ENCODE measurements at regions not wholly inside any gene's neighbourhood (a gene's known extent, or its start where the extent isn't known, plus 50 kb on each side); places are given as distances from the start of the nearest gene placed in this dataset.

DNA sequence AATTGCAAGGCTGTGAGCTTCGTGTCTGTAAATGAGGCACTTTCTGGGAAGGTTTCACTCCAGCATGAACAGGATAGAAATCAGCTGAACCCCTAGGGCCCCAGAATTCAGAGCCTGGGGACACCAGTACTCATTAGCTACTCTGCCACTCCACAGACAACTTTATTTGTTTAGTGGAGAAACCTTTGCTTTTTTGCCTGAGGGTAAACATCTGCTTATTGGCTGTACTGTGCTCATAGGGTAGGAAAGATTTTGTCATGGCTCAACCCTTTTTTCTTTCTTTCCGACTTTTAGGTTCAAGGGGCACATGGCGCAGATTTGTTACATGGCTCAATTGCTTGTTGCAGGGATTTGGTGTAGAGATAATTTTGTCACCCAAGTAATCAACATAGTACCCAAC lies 138.4 kb upstream of the BACE2 start:
- no peak overlapping the region for H3K18ac ChIP-seq (ENCODE audit: low read depth, low read length)
- in situ Hi-C loops (cut with MboI; ENCODE audit: low sequenced_read_pairs), result no loop called here
- H3K9me1 ChIP-seq (ENCODE audit: insufficient read depth, low read length), result no peaks in the 10 kb centered on the region
- no CpG with 5 or more reads among the region's 3 CpGs for WGBS, 2 experiments (ENCODE audit: extremely low coverage in 2 of 2, insufficient read length in 1 of 2)
- H2AFZ ChIP-seq (replicated peaks; ENCODE audit: low read length, poor library complexity), result no peak overlapping the region
- H3K14ac ChIP-seq (replicated peaks; ENCODE audit: low read depth, low read length), result no peak overlapping the region
- no peak overlapping the region for H2BK20ac ChIP-seq (ENCODE audit: low read depth, low read length)
- no peak overlapping the region for H2BK5ac ChIP-seq (ENCODE audit: low read depth, low read length, poor library complexity, severe bottlenecking)
- H3K36me3 ChIP-seq (ENCODE audit: control insufficient read depth, insufficient read depth, low read length), result no peaks in the 10 kb centered on the region
- dilution Hi-C loops (cut with HindIII; ENCODE audit: low sequenced_read_pairs, unreplicated experiment), result no loop called here
- H3K56ac ChIP-seq (ENCODE audit: extremely low read depth, insufficient read depth, low read length), result no peak overlapping the region
- no peak for ATAC-seq (ENCODE audit: low read depth)
- POLR2A ChIA-PET (ENCODE audit: unreplicated experiment), result no interaction called here
- H3K9me3 ChIP-seq (ENCODE audit: control insufficient read depth, insufficient read depth, low read length), result peaks cover 7% of the 10 kb centered on the region
- no TSS peak for BruUV-seq (replicated peaks)
- TF ChIP-seq CEBPB (IDR thresholded peaks at IDR 0.05; ENCODE audit: low read depth, low read length), result no peak
- TF ChIP-seq, protein P1, sequence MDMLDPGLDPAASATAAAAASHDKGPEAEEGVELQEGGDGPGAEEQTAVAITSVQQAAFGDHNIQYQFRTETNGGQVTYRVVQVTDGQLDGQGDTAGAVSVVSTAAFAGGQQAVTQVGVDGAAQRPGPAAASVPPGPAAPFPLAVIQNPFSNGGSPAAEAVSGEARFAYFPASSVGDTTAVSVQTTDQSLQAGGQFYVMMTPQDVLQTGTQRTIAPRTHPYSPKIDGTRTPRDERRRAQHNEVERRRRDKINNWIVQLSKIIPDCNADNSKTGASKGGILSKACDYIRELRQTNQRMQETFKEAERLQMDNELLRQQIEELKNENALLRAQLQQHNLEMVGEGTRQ (IDR thresholded peaks at IDR 0.05; ENCODE audit: low read depth, low read length), result no peak
- no peak for TF ChIP-seq NFE2L2 (IDR thresholded peaks at IDR 0.05; ENCODE audit: low read depth, low read length)
- TF ChIP-seq MXI1 (IDR thresholded peaks at IDR 0.05; ENCODE audit: borderline replicate concordance, low read depth, low read length), result no peak
- TF ChIP-seq FOS (IDR thresholded peaks at IDR 0.05; ENCODE audit: low read depth, low read length), result no peak
- TF ChIP-seq, protein P2, sequence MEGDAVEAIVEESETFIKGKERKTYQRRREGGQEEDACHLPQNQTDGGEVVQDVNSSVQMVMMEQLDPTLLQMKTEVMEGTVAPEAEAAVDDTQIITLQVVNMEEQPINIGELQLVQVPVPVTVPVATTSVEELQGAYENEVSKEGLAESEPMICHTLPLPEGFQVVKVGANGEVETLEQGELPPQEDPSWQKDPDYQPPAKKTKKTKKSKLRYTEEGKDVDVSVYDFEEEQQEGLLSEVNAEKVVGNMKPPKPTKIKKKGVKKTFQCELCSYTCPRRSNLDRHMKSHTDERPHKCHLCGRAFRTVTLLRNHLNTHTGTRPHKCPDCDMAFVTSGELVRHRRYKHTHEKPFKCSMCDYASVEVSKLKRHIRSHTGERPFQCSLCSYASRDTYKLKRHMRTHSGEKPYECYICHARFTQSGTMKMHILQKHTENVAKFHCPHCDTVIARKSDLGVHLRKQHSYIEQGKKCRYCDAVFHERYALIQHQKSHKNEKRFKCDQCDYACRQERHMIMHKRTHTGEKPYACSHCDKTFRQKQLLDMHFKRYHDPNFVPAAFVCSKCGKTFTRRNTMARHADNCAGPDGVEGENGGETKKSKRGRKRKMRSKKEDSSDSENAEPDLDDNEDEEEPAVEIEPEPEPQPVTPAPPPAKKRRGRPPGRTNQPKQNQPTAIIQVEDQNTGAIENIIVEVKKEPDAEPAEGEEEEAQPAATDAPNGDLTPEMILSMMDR (conservative IDR thresholded peaks at IDR 0.05; ENCODE audit: low read depth, low read length), result no peak
- TF ChIP-seq RAD21 (IDR thresholded peaks at IDR 0.05; ENCODE audit: low read length), result no peak
- TF ChIP-seq, protein P3, sequence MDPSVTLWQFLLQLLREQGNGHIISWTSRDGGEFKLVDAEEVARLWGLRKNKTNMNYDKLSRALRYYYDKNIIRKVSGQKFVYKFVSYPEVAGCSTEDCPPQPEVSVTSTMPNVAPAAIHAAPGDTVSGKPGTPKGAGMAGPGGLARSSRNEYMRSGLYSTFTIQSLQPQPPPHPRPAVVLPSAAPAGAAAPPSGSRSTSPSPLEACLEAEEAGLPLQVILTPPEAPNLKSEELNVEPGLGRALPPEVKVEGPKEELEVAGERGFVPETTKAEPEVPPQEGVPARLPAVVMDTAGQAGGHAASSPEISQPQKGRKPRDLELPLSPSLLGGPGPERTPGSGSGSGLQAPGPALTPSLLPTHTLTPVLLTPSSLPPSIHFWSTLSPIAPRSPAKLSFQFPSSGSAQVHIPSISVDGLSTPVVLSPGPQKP (IDR thresholded peaks at IDR 0.05; ENCODE audit: borderline replicate concordance, low read depth, low read length), result no peak
- TF ChIP-seq RCOR1 (IDR thresholded peaks at IDR 0.05; ENCODE audit: insufficient replicate concordance, low read length), result no peak
- TF ChIP-seq POLR2A (IDR thresholded peaks at IDR 0.05; ENCODE audit: low read depth, low read length), result no peak
- no peak for TF ChIP-seq CHD1 (IDR thresholded peaks at IDR 0.05; ENCODE audit: low read depth, low read length)
- no peak for TF ChIP-seq RFX5 (IDR thresholded peaks at IDR 0.05; ENCODE audit: low read depth, low read length)
- TF ChIP-seq BHLHE40 (IDR thresholded peaks at IDR 0.05; ENCODE audit: low read depth, low read length), result no peak
- TF ChIP-seq SMC3 (IDR thresholded peaks at IDR 0.05; ENCODE audit: low read depth, low read length), result no peak
- H3K4me1 ChIP-seq (ENCODE audit: control insufficient read depth, insufficient read depth, low read length), result no peaks in the 10 kb centered on the region
- H3K4ac ChIP-seq (ENCODE audit: low read depth, low read length), result no peak overlapping the region
- no peak overlapping the region for H2BK15ac ChIP-seq (ENCODE audit: low read depth, low read length)
- H4K8ac ChIP-seq (ENCODE audit: low read depth in 2 of 2, low read length in 2 of 2), result no peak overlapping the region
- CTCF ChIA-PET, result no interaction called here
- no peak for DNase-seq
- H3K23ac ChIP-seq (ENCODE audit: low read depth, low read length), result no peak overlapping the region
- no peak overlapping the region for H2BK120ac ChIP-seq (ENCODE audit: low read depth, low read length)
- intact Hi-C loops (cut with micrococcal nuclease), result no loop called here
- H3K4me3 ChIP-seq (ENCODE audit: insufficient read depth, low read depth, low read length), result no peak overlapping the region
- H3K4me2 ChIP-seq (ENCODE audit: low read depth, low read length), result no peak overlapping the region
- no peak overlapping the region for H2AK9ac ChIP-seq (replicated peaks; ENCODE audit: low read depth, low read length, poor library complexity)
- no peak overlapping the region for H3K27ac ChIP-seq (ENCODE audit: insufficient read depth, low read length)
- H3K79me1 ChIP-seq (ENCODE audit: low read depth in 1 of 2, low read length in 2 of 2), result no peaks in the 10 kb centered on the region
- H3K9ac ChIP-seq (ENCODE audit: low read depth, low read length), result no peak overlapping the region
- no peaks in the 10 kb centered on the region for H3K27me3 ChIP-seq (ENCODE audit: control insufficient read depth, insufficient read depth, low read length)
- no peak overlapping the region for H4K91ac ChIP-seq (ENCODE audit: insufficient read depth, low read depth, low read length)
- H2AK5ac ChIP-seq (ENCODE audit: low read depth, low read length), result no peak overlapping the region
- H4K5ac ChIP-seq (ENCODE audit: low read depth, low read length), result no peak overlapping the region
- H4K20me1 ChIP-seq (ENCODE audit: insufficient read depth, low read length), result no peaks in the 10 kb centered on the region
